T-helper 1 cell treated with Interleukin-12 subunit alpha and Interleukin-12 subunit beta and Interleukin-4 antibody, amounts not matched to agents 30 ng/mL and 1 ng/mL, for 36 hours (primary cell): ENCODE measurements at regions not wholly inside any gene's neighbourhood (a gene's known extent, or its start where the extent isn't known, plus 50 kb on each side); places are given as distances from the start of the nearest gene placed in this dataset.
"Not testable (repeated sequence)": the region's sequence is repeated elsewhere in the genome, so short reads cannot be mapped to it uniquely, and the experiment has no call there.

Experiments used
- intact Hi-C: fragments of 100-400 bp; cut with micrococcal nuclease; formaldehyde crosslinking; loops from one replicate; pipeline ENCODE4 v1.15.1; 2024

GRCh38 chr2:111282162-111282561 lies 161.4 kb downstream of the BCL2L11 start:
- intact Hi-C loops: not testable (repeated sequence)

DNA sequence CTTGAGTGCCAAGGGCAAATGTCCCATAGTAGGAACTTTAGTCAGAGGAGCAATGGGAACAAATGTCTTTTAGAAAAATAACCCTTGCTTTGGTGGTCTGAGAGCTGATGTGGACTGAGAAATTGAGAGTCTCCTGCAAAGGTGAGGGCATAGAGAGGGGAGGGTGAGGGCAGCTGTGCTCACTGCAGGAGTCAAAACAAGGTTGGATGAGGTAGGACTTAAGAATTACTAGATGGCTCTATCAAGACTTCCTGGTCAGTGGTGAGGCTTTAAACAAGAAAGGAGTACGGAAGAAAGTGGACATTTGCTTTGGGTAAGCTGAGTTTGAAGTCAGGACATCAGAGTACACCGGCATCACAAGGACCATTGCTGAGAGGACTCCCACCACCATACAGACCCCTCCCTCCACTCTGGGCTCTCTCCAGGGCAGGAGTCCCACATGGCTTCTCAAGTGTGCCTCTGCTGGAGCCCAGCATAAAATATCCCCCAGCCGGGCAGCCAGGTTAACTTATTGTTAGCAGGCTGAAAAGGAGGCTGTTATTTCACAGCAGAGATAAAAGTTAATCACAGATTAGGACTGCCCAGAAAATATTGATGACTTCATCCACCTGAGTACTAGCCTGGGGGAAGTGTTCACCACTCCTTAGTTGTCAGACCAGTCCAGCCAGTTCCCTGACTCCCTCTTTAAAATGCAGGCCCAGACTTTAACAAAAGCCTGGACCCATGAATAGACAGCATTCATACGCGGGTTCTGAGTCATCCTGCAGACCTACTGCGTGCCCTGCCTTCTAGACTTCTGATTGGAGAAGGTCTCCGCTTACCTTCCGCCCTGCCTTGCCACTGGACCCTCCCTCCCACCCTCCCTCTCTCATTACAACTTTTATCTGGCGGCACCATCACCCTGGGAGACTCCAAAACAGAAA lies 167.2 kb downstream of the BCL2L11 start:
- intact Hi-C loops: not testable (repeated sequence)

DNA sequence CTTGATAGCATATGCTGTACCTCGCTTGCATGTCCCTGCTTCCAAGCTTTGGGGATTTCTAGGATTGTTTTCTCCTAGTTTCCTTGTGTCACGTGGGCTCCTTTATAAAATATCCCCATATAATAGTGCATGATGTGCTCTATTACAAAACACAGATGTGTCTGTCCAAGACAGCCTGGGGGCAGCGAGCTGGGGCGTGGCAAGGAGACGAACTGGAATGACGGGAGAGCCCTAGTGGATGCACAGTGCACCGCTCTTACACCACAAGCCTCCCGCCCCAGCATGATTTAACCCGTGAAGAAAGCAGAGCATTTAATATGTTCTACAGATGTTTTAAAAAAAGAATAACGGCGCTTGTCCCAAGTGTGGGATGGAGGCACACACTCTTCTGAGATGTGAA lies 169.7 kb downstream of the BCL2L11 start:
- intact Hi-C loops: not testable (repeated sequence)

DNA sequence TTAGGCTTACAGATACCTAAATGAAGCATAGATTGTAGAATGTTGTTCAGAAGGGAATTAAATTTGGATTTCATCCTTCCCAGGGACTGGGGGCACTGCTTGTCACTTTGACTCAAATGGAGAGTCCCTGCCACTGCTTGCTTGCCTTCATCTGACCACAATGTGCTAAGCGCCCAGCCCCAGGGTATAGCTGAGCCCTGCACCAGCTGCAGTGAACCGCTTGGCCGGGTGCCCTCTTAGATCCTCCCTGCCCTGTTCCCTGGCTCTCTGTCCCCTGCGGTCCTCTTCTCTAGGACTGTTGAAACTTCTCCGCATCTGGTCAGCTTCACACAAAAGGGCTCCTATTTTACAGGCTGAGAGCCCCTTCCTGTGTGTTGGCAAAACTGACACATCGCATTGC lies 170.9 kb downstream of the BCL2L11 start:
- intact Hi-C loops: not testable (repeated sequence)

DNA sequence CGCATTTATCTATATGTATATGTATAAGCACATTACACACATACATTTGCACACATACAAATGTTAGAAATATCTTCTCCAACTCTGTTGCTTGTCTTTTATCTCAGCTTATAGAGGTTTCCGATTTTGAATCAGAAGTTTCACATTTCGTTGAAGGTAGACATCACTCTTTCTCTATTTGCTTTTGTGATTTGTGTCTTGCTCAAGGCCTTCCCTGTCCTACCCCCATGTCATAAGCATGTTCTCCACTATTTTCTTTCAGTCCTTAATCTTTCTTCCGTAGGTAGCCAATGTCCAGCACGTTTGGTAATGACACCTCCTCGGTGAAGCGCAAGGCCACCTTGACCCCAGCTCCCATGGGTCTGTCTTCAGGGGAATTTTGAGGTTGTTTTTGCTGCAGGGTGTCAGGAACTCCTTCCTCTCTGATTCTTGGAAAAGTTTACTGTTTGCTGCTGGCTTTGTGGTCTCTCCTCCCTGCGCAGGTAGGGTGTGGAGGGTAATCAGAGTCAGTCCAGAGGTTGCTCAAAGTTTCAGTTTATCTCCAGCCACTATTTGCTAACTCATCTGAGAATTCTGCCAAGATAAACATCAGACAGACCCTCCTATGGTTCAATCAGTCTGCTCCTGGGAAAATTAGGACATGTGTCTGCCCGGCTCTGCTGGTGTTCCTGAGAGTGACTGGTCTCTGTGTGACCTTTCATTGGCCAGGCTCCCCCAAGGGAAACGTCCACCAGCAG lies 171.7 kb downstream of the BCL2L11 start:
- intact Hi-C loops: not testable (repeated sequence)

DNA sequence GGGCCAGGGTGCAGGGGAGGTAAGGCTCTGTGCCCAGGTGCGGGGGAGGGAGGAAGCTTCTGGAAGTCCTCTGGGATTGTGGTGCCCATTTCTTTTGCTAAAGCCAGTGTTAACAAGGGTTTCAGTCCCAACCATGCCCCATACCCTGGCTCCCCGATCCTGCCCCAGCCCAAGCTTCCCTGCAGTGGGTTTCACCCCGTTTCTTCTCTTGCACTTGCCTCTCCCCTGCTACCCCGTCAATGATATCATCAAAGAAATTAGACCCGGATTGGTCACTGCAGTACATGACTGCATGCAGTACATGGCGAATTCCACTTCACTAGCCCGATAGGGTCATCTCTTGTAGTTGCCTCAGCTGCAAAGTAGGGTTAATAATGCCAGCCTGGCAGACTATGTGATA lies 174.0 kb downstream of the BCL2L11 start:
- intact Hi-C loops: not testable (repeated sequence)

GRCh38 chr2:111296122-111296804 lies 175.5 kb downstream of the BCL2L11 start:
- intact Hi-C loops: not testable (repeated sequence)

DNA sequence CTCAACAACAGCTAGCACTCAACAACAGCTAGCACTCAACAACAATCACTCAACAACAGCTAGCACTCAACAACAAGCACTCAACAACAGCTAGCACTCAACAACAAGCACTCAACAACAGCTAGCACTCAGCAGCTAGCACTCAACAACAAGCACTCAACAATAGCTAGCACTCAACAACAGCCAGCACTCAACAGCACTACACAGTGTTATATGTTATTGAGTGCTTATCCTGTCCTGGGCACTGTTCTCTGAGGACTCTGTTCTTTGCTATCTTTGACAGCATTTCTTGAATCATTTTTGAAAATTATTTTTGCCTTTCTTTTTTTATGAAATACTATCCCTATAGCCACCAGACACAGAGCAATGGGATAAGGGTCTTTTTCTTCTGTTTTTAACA lies 176.4 kb downstream of the BCL2L11 start:
- intact Hi-C loops: not testable (repeated sequence)

DNA sequence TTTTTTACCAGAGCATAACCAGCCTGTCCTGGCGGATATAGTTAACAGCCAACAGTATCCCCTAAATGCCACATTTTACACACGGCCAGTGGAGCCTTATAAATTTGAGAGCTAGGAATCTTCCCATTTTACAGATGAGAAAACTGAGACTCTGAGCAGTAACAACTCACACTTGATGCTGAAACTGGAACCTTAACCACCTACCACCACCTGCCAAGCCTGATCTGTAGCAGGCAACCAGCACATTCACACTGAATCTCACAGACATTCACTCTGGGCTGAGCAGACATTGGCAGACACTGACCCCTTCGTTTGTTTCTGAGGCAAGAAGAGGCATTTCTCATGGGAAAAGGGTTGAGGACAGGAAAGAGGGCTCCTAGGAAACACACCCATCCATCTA lies 178.2 kb downstream of the BCL2L11 start:
- intact Hi-C loops: not testable (repeated sequence)

- intact Hi-C loops: not testable (repeated sequence)
Observed at GRCh38 chr2:111299635-111300034, 178.9 kb downstream of the BCL2L11 start.

DNA sequence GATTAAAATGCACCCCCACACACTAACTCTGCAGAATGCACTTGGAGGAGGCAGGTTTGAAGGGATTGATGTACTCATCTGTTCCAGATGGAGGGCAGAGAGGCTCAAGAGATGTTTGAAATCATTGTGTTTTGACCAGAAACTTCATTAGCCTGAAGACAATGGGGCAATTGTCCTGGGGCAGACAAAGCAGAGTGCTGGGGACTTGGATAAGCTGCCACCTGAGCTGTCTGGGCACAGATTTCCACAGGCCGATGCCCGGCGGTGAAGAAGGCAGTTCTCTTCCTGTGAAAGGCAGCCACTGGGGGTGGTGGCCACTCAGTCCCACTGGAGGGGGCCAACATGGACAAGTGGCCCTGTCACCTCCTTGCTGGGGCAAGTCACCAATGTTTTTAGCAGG lies 181.0 kb downstream of the BCL2L11 start:
- intact Hi-C loops: not testable (repeated sequence)

DNA sequence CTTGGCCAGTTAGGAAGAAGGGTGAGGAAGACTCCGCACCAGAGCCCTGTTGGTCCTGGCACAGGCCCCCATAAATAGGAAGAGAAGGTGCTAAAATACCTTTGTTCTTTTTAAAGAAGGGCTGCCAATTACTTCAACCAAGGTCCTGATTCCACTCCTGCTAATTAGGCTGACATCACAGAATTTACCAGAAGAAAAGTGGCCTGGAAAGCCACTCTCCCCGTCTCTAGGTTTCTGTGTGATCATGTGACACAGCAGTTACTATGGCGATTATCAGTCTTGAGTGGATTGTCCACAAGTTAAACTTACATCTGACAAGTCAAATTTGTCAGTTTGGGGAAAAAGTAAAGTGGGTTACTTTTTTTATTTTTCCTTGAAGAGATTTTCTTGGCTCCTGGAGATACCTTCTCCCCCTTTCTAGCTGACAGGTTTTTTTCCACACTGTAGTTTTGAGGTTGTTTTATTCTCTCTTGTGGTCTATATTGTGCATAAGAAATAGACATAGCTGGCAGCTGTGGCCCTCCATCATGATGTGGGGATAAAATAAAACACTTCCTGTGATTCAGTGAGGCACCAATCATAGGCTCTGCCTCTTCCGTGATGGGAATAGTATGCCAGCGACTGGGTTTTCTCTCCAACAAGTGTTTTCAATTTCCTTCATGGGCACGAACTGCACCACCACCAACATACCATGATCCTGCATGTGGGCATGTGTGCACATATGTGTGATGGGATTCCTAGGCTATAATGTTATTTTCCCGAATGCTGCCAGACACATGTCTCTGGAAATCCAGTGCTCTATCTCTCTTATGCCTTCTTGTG lies 181.9 kb downstream of the BCL2L11 start:
- intact Hi-C loops: not testable (repeated sequence)

DNA sequence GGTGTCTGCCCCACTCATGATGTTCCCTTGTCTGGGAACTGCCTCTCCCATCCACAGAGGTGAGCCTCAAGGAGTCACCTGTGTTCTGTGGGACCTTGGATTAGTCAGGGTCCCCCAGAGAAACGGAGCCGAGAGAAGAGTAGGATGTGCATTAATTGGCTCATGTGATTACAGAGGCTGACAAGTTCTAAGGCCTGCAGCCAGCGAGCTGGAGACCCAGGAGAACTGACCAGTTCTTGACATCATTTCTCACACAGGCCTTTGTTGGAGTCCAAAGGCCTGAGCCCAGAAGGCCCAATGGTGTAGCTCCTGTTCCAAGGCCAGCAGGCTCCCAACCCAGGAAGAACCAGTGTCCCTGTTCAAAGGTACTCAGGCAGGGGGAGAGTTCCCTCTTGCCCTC lies 186.6 kb downstream of the BCL2L11 start:
- intact Hi-C loops: not testable (repeated sequence)

DNA sequence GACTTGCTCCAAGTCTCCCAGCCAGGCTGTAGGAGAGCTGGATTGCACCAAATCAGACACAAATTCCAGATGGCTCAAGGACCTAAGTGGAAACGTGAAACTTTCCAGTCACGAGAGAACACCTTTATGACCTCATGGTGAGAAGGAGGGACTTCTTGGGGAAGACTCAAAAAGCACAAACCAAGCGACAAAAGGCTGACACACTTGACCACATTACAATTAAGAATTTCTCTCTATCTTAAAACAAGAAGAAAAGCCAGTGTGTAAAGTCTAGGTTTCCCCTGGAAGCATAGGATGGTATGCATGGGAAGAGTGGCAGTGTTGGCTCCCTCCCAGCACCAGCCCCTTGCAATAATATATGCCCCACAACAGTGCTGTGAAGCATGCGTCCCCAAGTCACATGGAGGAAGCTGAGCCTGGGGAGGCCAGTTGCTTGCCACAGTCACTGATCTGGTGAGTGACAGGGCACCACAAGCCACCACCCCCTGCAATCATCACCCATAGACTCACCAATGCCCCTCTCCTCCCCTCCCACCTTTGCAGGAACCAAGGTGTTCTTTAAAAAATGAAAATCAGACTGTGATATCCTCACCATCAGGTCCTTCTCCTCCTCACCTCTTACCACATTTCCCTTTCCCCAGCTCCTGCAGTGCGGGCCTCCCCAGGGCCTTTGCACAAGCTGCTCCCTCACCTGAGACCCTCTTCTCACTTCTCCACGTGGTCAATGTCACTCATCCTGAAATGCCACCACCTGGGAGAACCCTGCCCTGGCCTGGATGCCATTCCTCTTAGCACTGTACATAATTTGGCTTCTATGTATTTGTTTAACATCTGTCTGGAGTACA lies 188.7 kb downstream of the BCL2L11 start:
- intact Hi-C loops: not testable (repeated sequence)

GRCh38 chr2:111310395-111310794 lies 189.7 kb downstream of the BCL2L11 start:
- intact Hi-C loops: not testable (repeated sequence)

- intact Hi-C loops: not testable (repeated sequence)
Observed at GRCh38 chr2:111311568-111311967, 190.9 kb downstream of the BCL2L11 start.

DNA sequence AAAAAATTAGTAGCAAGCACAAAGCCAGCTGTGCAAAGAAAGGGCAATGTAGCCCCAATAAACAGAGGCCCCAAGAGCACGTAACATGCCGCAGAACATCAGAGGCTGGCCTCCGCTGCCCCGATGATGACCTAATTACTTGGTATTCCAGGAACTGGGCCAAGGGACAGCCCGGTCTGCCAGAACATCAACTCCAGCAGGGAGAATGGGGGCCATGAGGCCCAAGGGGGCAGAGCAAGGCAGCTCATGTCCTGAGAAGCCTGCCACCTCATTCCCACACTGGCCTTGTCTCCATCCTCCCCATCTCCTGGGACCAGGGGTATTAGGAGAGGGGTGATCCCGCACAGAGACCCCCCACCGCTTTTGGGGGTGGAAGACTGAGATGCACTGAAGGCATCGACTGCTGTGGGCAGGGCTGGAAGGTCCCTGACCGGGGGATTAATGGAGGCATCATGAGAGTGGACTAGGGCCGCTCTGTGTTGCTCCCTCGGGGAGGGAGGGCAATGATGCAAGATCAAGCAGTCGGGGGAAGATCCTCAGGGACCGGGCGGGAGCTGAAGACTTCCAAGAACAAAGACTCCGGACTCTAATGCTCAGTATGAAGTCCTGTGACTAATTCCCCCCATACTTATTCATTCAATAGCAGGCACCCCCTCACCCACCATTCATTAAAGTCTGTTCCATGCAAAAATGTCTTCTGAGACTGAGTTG lies 192.3 kb downstream of the BCL2L11 start:
- intact Hi-C loops: not testable (repeated sequence)

- intact Hi-C loops: not testable (repeated sequence)
Observed at GRCh38 chr2:111313711-111314110, 193.0 kb downstream of the BCL2L11 start.

DNA sequence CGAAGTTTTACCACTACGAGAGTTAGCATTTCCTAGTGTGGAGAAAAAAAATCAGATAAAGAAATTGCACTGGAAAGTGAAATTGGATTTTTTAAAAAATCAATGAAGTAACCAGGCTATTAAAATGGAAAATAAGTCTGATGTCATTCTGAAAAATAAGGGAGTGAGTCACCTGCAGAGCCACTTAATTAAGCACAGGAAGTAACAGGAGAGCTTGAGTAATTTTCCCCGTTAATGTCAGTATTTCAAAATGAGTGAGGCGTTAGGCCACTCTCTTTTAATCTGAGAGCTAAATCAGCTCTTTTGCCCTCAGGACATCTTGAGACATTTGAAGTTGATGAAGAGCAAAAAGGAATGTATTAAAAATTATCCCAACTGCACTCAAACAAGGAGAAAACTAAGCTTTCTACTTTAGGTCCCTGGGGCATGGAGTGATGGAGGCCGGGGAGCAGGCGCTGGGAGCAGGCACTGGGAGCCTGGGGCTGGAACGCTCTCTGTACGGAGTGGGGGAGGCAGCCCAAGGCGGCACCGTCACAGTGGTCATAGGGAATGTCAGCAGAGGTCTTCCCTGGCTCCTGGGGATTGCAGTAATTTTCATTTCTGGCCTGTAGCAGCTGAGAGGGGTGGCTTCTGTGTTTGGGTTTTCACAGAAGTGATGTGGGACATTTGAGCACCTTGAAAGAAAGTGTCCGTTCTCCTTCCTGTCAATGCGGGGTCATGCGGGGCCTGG lies 194.6 kb downstream of the BCL2L11 start:
- intact Hi-C loops: not testable (repeated sequence)
